Fibroblast of lung (primary cell): ENCODE measurements at regions not wholly inside any gene's neighbourhood (a gene's known extent, or its start where the extent isn't known, plus 50 kb on each side); places are given as distances from the start of the nearest gene placed in this dataset.

Experiments used
- EZH2 ChIP-seq: IDR thresholded peaks from 2 replicates; pipeline ENCODE4 v1.5.1; 2012; ENCODE audit warnings: low read length, control low read depth, mild to moderate bottlenecking; ENCODE audit errors: missing control alignments
- TF ChIP-seq, protein P1 (sequence below), 2 donors: IDR thresholded peaks in 1 of 2; conservative IDR thresholded peaks in 1 of 2; 1 replicate in 1 of 2; 2 replicates in 1 of 2; pipeline ENCODE4 v1.5.1; 2011 to 2012; ENCODE audit warnings: low read length in 2 of 2, control low read depth in 1 of 2, inconsistent platforms in 1 of 2, low read depth in 1 of 2, mild to moderate bottlenecking in 1 of 2

DNA sequence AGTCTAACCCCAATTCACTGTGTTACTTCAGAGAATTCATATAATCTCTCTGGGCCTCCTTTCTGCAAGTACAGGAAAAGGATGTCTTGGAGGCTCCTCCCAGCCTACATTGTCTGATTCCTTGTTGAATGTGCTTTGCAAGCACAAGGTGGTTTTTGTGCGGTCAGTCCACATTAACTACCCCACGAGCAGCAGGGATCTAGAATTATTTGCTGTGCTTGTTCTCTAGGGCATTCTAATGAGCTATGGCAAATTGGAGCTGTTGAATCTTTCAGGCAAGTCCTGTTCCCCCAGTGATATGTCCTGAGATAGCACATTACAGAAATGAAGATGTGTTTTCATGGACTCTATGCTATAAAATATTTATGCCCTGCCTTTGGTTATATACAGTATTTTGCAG is 349.4 kb downstream of the SLC4A3 start:
- TF ChIP-seq, protein P1, sequence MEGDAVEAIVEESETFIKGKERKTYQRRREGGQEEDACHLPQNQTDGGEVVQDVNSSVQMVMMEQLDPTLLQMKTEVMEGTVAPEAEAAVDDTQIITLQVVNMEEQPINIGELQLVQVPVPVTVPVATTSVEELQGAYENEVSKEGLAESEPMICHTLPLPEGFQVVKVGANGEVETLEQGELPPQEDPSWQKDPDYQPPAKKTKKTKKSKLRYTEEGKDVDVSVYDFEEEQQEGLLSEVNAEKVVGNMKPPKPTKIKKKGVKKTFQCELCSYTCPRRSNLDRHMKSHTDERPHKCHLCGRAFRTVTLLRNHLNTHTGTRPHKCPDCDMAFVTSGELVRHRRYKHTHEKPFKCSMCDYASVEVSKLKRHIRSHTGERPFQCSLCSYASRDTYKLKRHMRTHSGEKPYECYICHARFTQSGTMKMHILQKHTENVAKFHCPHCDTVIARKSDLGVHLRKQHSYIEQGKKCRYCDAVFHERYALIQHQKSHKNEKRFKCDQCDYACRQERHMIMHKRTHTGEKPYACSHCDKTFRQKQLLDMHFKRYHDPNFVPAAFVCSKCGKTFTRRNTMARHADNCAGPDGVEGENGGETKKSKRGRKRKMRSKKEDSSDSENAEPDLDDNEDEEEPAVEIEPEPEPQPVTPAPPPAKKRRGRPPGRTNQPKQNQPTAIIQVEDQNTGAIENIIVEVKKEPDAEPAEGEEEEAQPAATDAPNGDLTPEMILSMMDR (conservative IDR thresholded peaks at IDR 0.05 in 1 of 2, IDR thresholded peaks at IDR 0.05 in 1 of 2; ENCODE audit: low read depth in 1 of 2, low read length in 2 of 2), result no peak
- TF ChIP-seq EZH2, result no peak
